IMR-90 (cell line): ENCODE measurements at regions not wholly inside any gene's neighbourhood (a gene's known extent, or its start where the extent isn't known, plus 50 kb on each side); places are given as distances from the start of the nearest gene placed in this dataset.

Source experiments
- ATAC-seq: fragments of 200-7000 bp; cut with Tn5 transposase; 2 replicates; pipeline ENCODE4 v1.9.1; 2020; ENCODE audit warnings: low read depth, mild to moderate bottlenecking, moderate library complexity
- BruUV-seq: library from RNA; stranded (reverse); fragments of 400-500 nt; replicated peaks from 2 replicates; lab custom pipeline; 2021; lab: Mats Ljungman, UMichigan
- CTCF ChIA-PET: fragments of 300-600 bp; formaldehyde crosslinking; extraction: SDS; loops from one replicate; lab custom pipeline; 2021; ENCODE audit warnings: antibody characterized with exemption; lab: Yijun Ruan, JAX
- POLR2A ChIA-PET: fragments of 300-600 bp; sonication (Branson Sonifier 250); formaldehyde crosslinking; loops from one replicate; lab custom pipeline; 2022; ENCODE audit warnings: antibody characterized with exemption; ENCODE audit not compliant: unreplicated experiment; lab: Charles Lee
- DNase-seq: peaks from one replicate; pipeline ENCODE4 v3.0.0; 2013
- H2AFZ ChIP-seq: replicated peaks from 2 replicates; pipeline ENCODE3; 2013; ENCODE audit warnings: low read length, mild to moderate bottlenecking; ENCODE audit not compliant: poor library complexity
- H2AK5ac ChIP-seq: 2 replicates; pipeline ENCODE4 v1.6.1; 2013; ENCODE audit warnings: low read depth, low read length, inconsistent platforms
- H2AK9ac ChIP-seq: replicated peaks from 2 replicates; pipeline ENCODE3; 2013; ENCODE audit warnings: mild to moderate bottlenecking, low read depth, low read length, moderate library complexity; ENCODE audit not compliant: poor library complexity
- H2BK120ac ChIP-seq: 2 replicates; pipeline ENCODE4 v1.6.1; 2013; ENCODE audit warnings: low read depth, low read length, inconsistent platforms
- H2BK15ac ChIP-seq: 3 replicates; pipeline ENCODE4 v1.6.1; 2013; ENCODE audit warnings: low read depth, low read length, inconsistent platforms
- H2BK20ac ChIP-seq: 2 replicates; pipeline ENCODE4 v1.6.1; 2013; ENCODE audit warnings: low read depth, mild to moderate bottlenecking, inconsistent platforms, low read length, moderate library complexity
- H2BK5ac ChIP-seq: 2 replicates; pipeline ENCODE4 v1.6.1; 2013; ENCODE audit warnings: mild to moderate bottlenecking, low read depth, low read length, inconsistent platforms; ENCODE audit not compliant: poor library complexity, severe bottlenecking
- H3K14ac ChIP-seq: replicated peaks from 2 replicates; pipeline ENCODE4 v1.6.1; 2013; ENCODE audit warnings: low read depth, low read length, inconsistent platforms
- H3K18ac ChIP-seq: 2 replicates; pipeline ENCODE4 v1.6.1; 2013; ENCODE audit warnings: low read depth, low read length, control low read depth
- H3K23ac ChIP-seq: 2 replicates; pipeline ENCODE4 v1.6.1; 2013; ENCODE audit warnings: low read depth, low read length, inconsistent platforms
- H3K27ac ChIP-seq: 2 replicates; pipeline ENCODE4 v1.5.1; 2013; ENCODE audit warnings: mild to moderate bottlenecking, control low read depth, low read length; ENCODE audit not compliant: insufficient read depth
- H3K27me3 ChIP-seq: 2 replicates; pipeline ENCODE4 v1.6.1; 2013; ENCODE audit warnings: low read length; ENCODE audit not compliant: control insufficient read depth, insufficient read depth
- H3K36me3 ChIP-seq: 2 replicates; pipeline ENCODE4 v1.6.1; 2013; ENCODE audit warnings: low read length, mixed read lengths; ENCODE audit not compliant: control insufficient read depth, insufficient read depth
- H3K4ac ChIP-seq: 2 replicates; pipeline ENCODE4 v1.6.1; 2013; ENCODE audit warnings: low read depth, low read length, inconsistent platforms
- H3K4me1 ChIP-seq: 2 replicates; pipeline ENCODE4 v1.6.1; 2013; ENCODE audit warnings: low read length, mixed read lengths; ENCODE audit not compliant: control insufficient read depth, insufficient read depth
- H3K4me2 ChIP-seq: 2 replicates; pipeline ENCODE4 v1.6.1; 2013; ENCODE audit warnings: low read depth, mild to moderate bottlenecking, control low read depth, low read length, moderate library complexity
- H3K4me3 ChIP-seq: 2 replicates; pipeline ENCODE4 v1.5.1; 2013; ENCODE audit warnings: low read depth, mild to moderate bottlenecking, control low read depth, low read length, moderate library complexity; ENCODE audit not compliant: insufficient read depth
- H3K56ac ChIP-seq: 2 replicates; pipeline ENCODE4 v1.6.1; 2013; ENCODE audit warnings: low read length, inconsistent platforms; ENCODE audit not compliant: insufficient read depth; ENCODE audit errors: extremely low read depth
- H3K79me1 ChIP-seq, 2 experiments: 2 replicates each; pipeline ENCODE4 v1.6.1; 2013; ENCODE audit warnings: low read length in 2 of 2, inconsistent platforms in 1 of 2, low read depth in 1 of 2
- H3K9ac ChIP-seq: 2 replicates; pipeline ENCODE4 v1.6.1; 2013; ENCODE audit warnings: low read depth, low read length, control low read depth
- H3K9me1 ChIP-seq: 2 replicates; pipeline ENCODE4 v1.6.1; 2013; ENCODE audit warnings: low read length, inconsistent platforms; ENCODE audit not compliant: insufficient read depth
- H3K9me3 ChIP-seq: 2 replicates; pipeline ENCODE4 v1.6.1; 2013; ENCODE audit warnings: low read length; ENCODE audit not compliant: control insufficient read depth, insufficient read depth
- H4K20me1 ChIP-seq: 2 replicates; pipeline ENCODE4 v1.6.1; 2013; ENCODE audit warnings: low read length, inconsistent platforms; ENCODE audit not compliant: insufficient read depth
- H4K5ac ChIP-seq: 2 replicates; pipeline ENCODE4 v1.6.1; 2013; ENCODE audit warnings: mild to moderate bottlenecking, low read depth, low read length, control low read depth
- H4K8ac ChIP-seq, 2 experiments: 2 replicates each; pipeline ENCODE4 v1.6.1; 2013; ENCODE audit warnings: low read depth in 2 of 2, low read length in 2 of 2, control low read depth in 1 of 2, inconsistent platforms in 1 of 2
- H4K91ac ChIP-seq: 2 replicates; pipeline ENCODE4 v1.6.1; 2013; ENCODE audit warnings: low read depth, low read length, inconsistent platforms; ENCODE audit not compliant: insufficient read depth
- BHLHE40 ChIP-seq: fragments of 150-350 bp; IDR thresholded peaks from 2 replicates; pipeline ENCODE4 v1.6.1; 2016; ENCODE audit warnings: mild to moderate bottlenecking, low read depth, low read length
- CHD1 ChIP-seq: IDR thresholded peaks from 2 replicates; pipeline ENCODE4 v1.6.1; 2012; ENCODE audit warnings: low read depth, low read length, improper control_type of control experiment
- MAFK ChIP-seq: IDR thresholded peaks from 2 replicates; pipeline ENCODE4 v1.6.1; 2012; ENCODE audit warnings: low read depth, low read length, improper control_type of control experiment
- MAZ ChIP-seq: IDR thresholded peaks from 2 replicates; pipeline ENCODE4 v1.6.1; 2012; ENCODE audit warnings: low read depth, mild to moderate bottlenecking, low read length, improper control_type of control experiment, moderate library complexity, borderline replicate concordance
- MXI1 ChIP-seq: IDR thresholded peaks from 2 replicates; pipeline ENCODE4 v1.6.1; 2012; ENCODE audit warnings: low read depth, mild to moderate bottlenecking, low read length, moderate library complexity, borderline replicate concordance
- NFE2L2 ChIP-seq: fragments of 150-350 bp; IDR thresholded peaks from 2 replicates; pipeline ENCODE4 v1.6.1; 2016; ENCODE audit warnings: low read depth, mild to moderate bottlenecking, low read length
- POLR2A ChIP-seq: IDR thresholded peaks from 2 replicates; pipeline ENCODE4 v1.6.1; 2012; ENCODE audit warnings: mild to moderate bottlenecking, low read depth, low read length
- RAD21 ChIP-seq: IDR thresholded peaks from 2 replicates; pipeline ENCODE4 v1.6.1; 2012; ENCODE audit warnings: low read length, improper control_type of control experiment
- RCOR1 ChIP-seq: IDR thresholded peaks from 2 replicates; pipeline ENCODE4 v1.6.1; 2012; ENCODE audit warnings: mild to moderate bottlenecking, low read length, improper control_type of control experiment; ENCODE audit not compliant: insufficient replicate concordance
- SMC3 ChIP-seq: fragments of 150-350 bp; IDR thresholded peaks from 2 replicates; pipeline ENCODE4 v1.6.1; 2016; ENCODE audit warnings: low read depth, mild to moderate bottlenecking, antibody characterized with exemption, low read length, moderate library complexity
- WGBS, 2 experiments: methylation state at CpG; one replicate each; pipeline versions ENCODE4 v1.1.5 to v1.1.7; 2013; ENCODE audit warnings: missing lambda C conversion rate in 2 of 2; ENCODE audit not compliant: insufficient read length in 1 of 2; ENCODE audit errors: extremely low coverage in 2 of 2; 5-methylcytosine and 5-hydroxymethylcytosine counted together
- dilution Hi-C: fragments of 300-500 bp; cut with HindIII; formaldehyde crosslinking; loops from one replicate; pipeline ENCODE4 v1.14.3; 2018; ENCODE audit warnings: low sequenced_read_pairs; ENCODE audit not compliant: unreplicated experiment
- in situ Hi-C: fragments of 300-500 bp; cut with MboI; formaldehyde crosslinking; loops from 3 replicates; pipeline ENCODE4 v1.14.3; 2019; ENCODE audit warnings: low sequenced_read_pairs, inconsistent platforms, mixed read lengths
- intact Hi-C: fragments of 100-400 bp; cut with micrococcal nuclease; formaldehyde crosslinking; loops from 2 replicates; pipeline ENCODE4 v1.10.0; 2022
- TF ChIP-seq, protein P1 (sequence below): fragments of 150-350 bp; IDR thresholded peaks from 2 replicates; pipeline ENCODE4 v1.6.1; 2016; ENCODE audit warnings: low read depth, mild to moderate bottlenecking, low read length, moderate library complexity, borderline replicate concordance

DNA sequence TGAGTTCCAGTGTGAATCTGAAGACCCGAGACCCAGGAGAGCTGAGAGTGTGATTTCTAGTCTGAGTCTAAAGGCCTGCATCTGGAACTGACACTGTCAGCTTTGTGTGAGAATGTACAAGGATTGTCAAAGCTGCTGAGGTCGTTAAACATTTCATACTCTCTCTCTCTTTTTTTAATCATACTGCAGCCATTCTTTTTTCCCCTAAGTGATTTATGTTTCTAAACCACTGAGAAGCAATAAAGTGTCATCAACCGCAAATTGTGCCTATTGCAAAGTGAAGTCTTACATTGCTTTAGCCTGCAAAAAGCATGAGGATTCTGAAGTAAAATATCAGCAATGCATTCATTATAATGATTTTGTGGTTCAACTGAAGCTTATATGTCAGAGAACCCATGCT, 106.0 kb downstream of the ASMT start:
- no peak for DNase-seq
- no peak for ATAC-seq
- intact Hi-C loops = no loop called here
- Histone ChIP-seq H4K20me1 (no peaks in the 10 kb centered on the region), H2AFZ (no peak overlapping the region), H4K91ac (no peak overlapping the region), H2BK5ac (no peak overlapping the region), H4K5ac (no peak overlapping the region), H3K18ac (no peak overlapping the region), H2AK9ac (no peak overlapping the region), H2AK5ac (no peak overlapping the region), H3K79me1 (no peaks in the 10 kb centered on the region), H3K4ac (no peak overlapping the region), H2BK15ac (no peak overlapping the region), H3K4me2 (no peak overlapping the region), H3K9me1 (no peaks in the 10 kb centered on the region), H4K8ac (no peak overlapping the region), H3K9me3 (peaks cover 8% of the 10 kb centered on the region; the same call in 1 of the 2 replicates), H3K27me3 (no peaks in the 10 kb centered on the region), H3K9ac (no peak overlapping the region), H3K14ac (no peak overlapping the region), H2BK120ac (no peak overlapping the region), H3K4me3 (no peak overlapping the region), H3K36me3 (no peaks in the 10 kb centered on the region), H3K23ac (no peak overlapping the region), H2BK20ac (no peak overlapping the region), H3K56ac (no peak overlapping the region), H3K27ac (no peak overlapping the region), H3K4me1 (no peaks in the 10 kb centered on the region)
- ChIA-PET CTCF (no interaction called here), POLR2A (no interaction called here)
- BruUV-seq = no TSS peak
- WGBS, 2 experiments = no CpG with 5 or more reads among the region's 3 CpGs
- dilution Hi-C loops = no loop called here
- TF ChIP-seq POLR2A (no peak), NFE2L2 (no peak), CHD1 (no peak), MXI1 (no peak), MAFK (no peak), MAZ (no peak), BHLHE40 (no peak), RAD21 (no peak), SMC3 (no peak), RCOR1 (no peak)
- TF ChIP-seq, protein P1, sequence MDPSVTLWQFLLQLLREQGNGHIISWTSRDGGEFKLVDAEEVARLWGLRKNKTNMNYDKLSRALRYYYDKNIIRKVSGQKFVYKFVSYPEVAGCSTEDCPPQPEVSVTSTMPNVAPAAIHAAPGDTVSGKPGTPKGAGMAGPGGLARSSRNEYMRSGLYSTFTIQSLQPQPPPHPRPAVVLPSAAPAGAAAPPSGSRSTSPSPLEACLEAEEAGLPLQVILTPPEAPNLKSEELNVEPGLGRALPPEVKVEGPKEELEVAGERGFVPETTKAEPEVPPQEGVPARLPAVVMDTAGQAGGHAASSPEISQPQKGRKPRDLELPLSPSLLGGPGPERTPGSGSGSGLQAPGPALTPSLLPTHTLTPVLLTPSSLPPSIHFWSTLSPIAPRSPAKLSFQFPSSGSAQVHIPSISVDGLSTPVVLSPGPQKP = no peak
- in situ Hi-C loops = no loop called here
